Prostate gland (tissue), 2 donors: ENCODE measurements at regions not wholly inside any gene's neighbourhood (a gene's known extent, or its start where the extent isn't known, plus 50 kb on each side); places are given as distances from the start of the nearest gene placed in this dataset.

Experiments
- POLR2AphosphoS5 ChIP-seq: sonication (generic); formaldehyde crosslinking; IDR thresholded peaks from one replicate; pipeline ENCODE4 v1.6.1; 2017; ENCODE audit warnings: antibody characterized with exemption
- TF ChIP-seq, protein P1 (sequence below), 4 experiments: fragments of 200-600 bp in 2 of 4; fragments of 450-650 bp in 2 of 4; sonication (generic) in 2 of 4; IDR thresholded peaks; 1 replicate in 3 of 4; 2 replicates in 1 of 4; pipeline ENCODE4 v1.5.1; 2016 to 2019; ENCODE audit warnings: antibody characterized with exemption in 4 of 4, mild to moderate bottlenecking in 2 of 4, moderate library complexity in 2 of 4

DNA sequence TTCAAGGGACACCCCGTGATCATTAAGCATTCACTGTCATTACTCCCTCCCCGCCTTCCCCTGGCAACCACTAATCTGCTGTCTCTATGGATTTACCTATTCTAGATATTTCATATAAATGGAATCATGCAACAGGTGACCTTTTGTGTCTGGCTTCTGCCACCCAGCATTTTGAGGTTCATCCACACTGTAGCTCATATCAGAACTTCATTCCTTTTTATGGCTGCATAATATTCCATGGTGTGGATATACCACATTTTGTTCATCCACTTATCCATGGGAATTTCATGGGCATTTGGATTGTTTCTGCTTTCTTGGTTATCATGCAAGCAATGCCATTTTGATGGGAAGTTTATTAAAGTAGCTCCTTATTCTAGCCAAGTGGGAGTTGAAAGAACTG lies 184.2 kb upstream of the VASH1 start:
- TF ChIP-seq, protein P1, sequence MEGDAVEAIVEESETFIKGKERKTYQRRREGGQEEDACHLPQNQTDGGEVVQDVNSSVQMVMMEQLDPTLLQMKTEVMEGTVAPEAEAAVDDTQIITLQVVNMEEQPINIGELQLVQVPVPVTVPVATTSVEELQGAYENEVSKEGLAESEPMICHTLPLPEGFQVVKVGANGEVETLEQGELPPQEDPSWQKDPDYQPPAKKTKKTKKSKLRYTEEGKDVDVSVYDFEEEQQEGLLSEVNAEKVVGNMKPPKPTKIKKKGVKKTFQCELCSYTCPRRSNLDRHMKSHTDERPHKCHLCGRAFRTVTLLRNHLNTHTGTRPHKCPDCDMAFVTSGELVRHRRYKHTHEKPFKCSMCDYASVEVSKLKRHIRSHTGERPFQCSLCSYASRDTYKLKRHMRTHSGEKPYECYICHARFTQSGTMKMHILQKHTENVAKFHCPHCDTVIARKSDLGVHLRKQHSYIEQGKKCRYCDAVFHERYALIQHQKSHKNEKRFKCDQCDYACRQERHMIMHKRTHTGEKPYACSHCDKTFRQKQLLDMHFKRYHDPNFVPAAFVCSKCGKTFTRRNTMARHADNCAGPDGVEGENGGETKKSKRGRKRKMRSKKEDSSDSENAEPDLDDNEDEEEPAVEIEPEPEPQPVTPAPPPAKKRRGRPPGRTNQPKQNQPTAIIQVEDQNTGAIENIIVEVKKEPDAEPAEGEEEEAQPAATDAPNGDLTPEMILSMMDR (IDR thresholded peaks at IDR 0.05) = no peak
- TF ChIP-seq POLR2AphosphoS5 = no peak
